ENCODE measurements at regions not wholly inside any gene's neighbourhood (a gene's known extent, or its start where the extent isn't known, plus 50 kb on each side); places are given as distances from the start of the nearest gene placed in this dataset.

DNA sequence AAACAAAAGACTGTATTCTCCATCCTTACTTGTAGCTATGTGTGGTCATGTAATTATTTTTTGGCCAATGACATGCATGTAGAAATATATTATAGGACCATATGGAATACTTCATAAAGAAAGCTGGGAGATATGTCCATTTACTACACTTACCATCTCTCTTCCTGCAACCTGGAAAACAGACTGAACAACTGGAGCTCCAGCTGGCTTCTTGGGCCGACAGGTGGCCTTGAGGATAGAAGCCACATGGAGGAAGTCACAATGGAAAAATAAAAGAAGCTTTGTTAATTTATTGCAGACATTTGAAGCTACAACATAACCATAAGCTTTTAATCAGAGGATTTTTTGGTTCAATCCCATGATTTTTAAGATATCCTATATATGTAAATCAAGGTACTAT lies 167.9 kb upstream of the CBLB start:
- POLR2A ChIA-PET, result no interaction called here
- Histone ChIP-seq H3K27me3 (ENCODE audit: control insufficient read depth, insufficient read depth, low read length) (no peaks in the 10 kb centered on the region), H3K36me3 (ENCODE audit: control insufficient read depth, insufficient read depth, low read length) (no peaks in the 10 kb centered on the region), H3K4me3 (ENCODE audit: low read depth, low read length) (no peak overlapping the region)
- no peak for DNase-seq (ENCODE audit: low read depth)
- no peak for TF ChIP-seq CTCF (IDR thresholded peaks at IDR 0.05; ENCODE audit: insufficient read depth, low read depth, low read length)
- CTCF ChIA-PET, result interaction anchor here (1.0 kb wide), 1 partner anchor 13 kb away, joined by 3 read pairs; no protein-coding TSS in a partner anchor

GRCh38 chr3:106047221-106047620 lies 178.4 kb upstream of the CBLB start:
- no peaks in the 10 kb centered on the region for H3K27me3 ChIP-seq (ENCODE audit: control insufficient read depth, insufficient read depth, low read length)
- no peak for DNase-seq (ENCODE audit: low read depth)
- H3K36me3 ChIP-seq (ENCODE audit: control insufficient read depth, insufficient read depth, low read length), result no peaks in the 10 kb centered on the region
- no peak for TF ChIP-seq CTCF (IDR thresholded peaks at IDR 0.05; ENCODE audit: insufficient read depth, low read depth, low read length)
- CTCF ChIA-PET, result no interaction called here
- POLR2A ChIA-PET, result no interaction called here
- no peak overlapping the region for H3K4me3 ChIP-seq (ENCODE audit: low read depth, low read length)

DNA sequence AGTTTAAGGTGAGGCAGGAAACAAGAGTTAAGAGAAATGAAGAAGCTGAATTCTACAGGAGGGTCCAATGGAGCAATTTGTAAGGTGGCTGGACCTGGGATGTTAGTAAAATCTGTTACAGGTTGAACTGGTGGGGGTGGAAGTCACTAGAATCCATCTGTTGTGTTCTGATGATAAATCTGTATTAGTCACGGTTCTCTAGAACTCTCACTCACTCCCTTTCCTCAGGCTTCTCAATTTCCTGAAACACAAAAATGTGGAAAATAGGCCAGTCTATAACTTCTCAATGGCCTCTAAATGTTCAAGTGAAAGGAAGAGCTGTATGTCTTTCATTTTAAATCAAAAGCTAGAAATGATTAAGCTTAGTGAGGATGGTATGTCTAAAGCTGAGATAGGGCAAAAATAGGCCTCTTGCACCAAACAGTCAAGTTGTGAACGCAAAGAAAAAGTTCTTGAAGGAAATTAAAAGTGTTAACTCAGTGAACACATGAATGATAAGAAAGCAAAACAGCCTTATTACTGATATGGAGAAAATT lies 180.2 kb upstream of the CBLB start:
- Histone ChIP-seq H3K27me3 (ENCODE audit: control insufficient read depth, insufficient read depth, low read length) (no peaks in the 10 kb centered on the region), H3K4me3 (ENCODE audit: low read depth, low read length) (no peak overlapping the region), H3K36me3 (ENCODE audit: control insufficient read depth, insufficient read depth, low read length) (no peaks in the 10 kb centered on the region)
- no peak for TF ChIP-seq CTCF (IDR thresholded peaks at IDR 0.05; ENCODE audit: insufficient read depth, low read depth, low read length)
- ChIA-PET CTCF (no interaction called here), POLR2A (interaction anchor here (0.7 kb wide), 1 partner anchor 237 kb away, joined by 3 read pairs; no protein-coding TSS in a partner anchor)
- DNase-seq (ENCODE audit: low read depth), result no peak

DNA sequence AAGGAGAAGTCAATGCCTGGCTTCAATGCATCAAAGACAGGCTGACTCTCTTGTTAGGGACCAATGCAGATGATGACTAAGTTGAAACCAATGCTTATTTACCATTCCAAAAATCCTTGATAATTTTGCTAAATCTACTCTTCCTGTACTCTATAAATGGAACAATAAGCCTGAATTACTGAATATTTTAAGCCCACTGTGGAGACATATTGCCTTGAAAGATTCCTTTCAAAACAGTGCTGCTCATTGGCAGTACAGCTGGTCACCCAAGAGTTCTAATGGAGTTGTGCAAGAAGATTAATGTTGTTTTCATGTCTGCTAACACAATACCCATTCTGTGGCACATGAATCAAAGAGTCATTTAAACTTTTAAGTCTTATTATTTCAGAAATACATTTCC lies 181.0 kb upstream of the CBLB start:
- Histone ChIP-seq H3K4me3 (ENCODE audit: low read depth, low read length) (no peak overlapping the region), H3K27me3 (ENCODE audit: control insufficient read depth, insufficient read depth, low read length) (no peaks in the 10 kb centered on the region), H3K36me3 (ENCODE audit: control insufficient read depth, insufficient read depth, low read length) (no peaks in the 10 kb centered on the region)
- DNase-seq (ENCODE audit: low read depth), result no peak
- ChIA-PET POLR2A (no interaction called here), CTCF (interaction anchor here (0.8 kb wide), 1 partner anchor 12 kb away, joined by 3 read pairs; no protein-coding TSS in a partner anchor)
- no peak for TF ChIP-seq CTCF (IDR thresholded peaks at IDR 0.05; ENCODE audit: insufficient read depth, low read depth, low read length)

GRCh38 chr3:106056931-106057330 lies 188.1 kb upstream of the CBLB start:
- no peaks in the 10 kb centered on the region for H3K27me3 ChIP-seq (ENCODE audit: control insufficient read depth, insufficient read depth, low read length)
- CTCF ChIA-PET, result no interaction called here
- no peak for TF ChIP-seq CTCF (IDR thresholded peaks at IDR 0.05; ENCODE audit: insufficient read depth, low read depth, low read length)
- no peak overlapping the region for H3K4me3 ChIP-seq (ENCODE audit: low read depth, low read length)
- no peaks in the 10 kb centered on the region for H3K36me3 ChIP-seq (ENCODE audit: control insufficient read depth, insufficient read depth, low read length)
- no peak for DNase-seq (ENCODE audit: low read depth)
- POLR2A ChIA-PET, result no interaction called here
